Activated T-cell treated with anti-CD3 and anti-CD28 coated beads for 48 hours (primary cell): ENCODE measurements at regions not wholly inside any gene's neighbourhood (a gene's known extent, or its start where the extent isn't known, plus 50 kb on each side); places are given as distances from the start of the nearest gene placed in this dataset.

ENCODE experiments used
- DNase-seq: peaks from one replicate; pipeline ENCODE4 v3.0.0-alpha.2; 2020; ENCODE audit warnings: low read depth

DNA sequence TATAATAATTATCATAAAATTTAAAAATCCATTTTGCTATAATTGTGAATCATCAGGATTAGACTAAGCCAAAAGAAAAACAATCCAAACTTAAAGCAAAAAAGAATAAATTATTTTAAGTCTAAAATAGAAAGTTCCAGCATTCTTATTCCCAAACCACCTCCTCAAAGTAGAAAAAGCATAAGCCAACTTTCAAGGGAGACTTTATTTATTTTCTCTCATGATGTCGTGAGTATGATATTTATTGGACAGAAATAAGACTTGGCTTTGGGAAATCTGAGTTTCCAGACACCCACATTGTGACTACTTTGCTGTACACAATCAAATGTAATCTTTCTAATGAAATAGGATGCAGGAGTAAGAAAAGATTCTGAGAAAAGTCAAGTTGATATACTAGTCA is 372.1 kb downstream of the MTRR start:
- DNase-seq = no peak

DNA sequence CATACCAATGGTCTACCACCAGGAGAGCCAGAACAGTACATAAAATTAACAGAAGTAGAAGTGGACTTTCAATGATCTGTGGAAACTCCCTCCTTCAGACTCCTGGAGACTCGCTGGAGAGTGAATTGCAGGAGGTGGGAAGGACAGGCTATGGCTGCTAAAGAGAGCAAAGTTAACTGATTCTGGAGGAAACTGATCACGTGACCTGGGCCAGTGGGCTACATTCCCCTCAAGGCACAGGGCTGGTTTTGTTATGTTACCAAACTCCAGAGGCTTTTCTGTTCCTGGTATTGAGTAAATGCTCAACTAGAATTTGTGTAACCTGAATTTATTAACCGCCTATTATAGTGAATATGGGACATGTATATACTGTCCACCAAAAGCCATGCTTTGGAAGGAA is 372.6 kb downstream of the MTRR start:
- DNase-seq = no peak

DNA sequence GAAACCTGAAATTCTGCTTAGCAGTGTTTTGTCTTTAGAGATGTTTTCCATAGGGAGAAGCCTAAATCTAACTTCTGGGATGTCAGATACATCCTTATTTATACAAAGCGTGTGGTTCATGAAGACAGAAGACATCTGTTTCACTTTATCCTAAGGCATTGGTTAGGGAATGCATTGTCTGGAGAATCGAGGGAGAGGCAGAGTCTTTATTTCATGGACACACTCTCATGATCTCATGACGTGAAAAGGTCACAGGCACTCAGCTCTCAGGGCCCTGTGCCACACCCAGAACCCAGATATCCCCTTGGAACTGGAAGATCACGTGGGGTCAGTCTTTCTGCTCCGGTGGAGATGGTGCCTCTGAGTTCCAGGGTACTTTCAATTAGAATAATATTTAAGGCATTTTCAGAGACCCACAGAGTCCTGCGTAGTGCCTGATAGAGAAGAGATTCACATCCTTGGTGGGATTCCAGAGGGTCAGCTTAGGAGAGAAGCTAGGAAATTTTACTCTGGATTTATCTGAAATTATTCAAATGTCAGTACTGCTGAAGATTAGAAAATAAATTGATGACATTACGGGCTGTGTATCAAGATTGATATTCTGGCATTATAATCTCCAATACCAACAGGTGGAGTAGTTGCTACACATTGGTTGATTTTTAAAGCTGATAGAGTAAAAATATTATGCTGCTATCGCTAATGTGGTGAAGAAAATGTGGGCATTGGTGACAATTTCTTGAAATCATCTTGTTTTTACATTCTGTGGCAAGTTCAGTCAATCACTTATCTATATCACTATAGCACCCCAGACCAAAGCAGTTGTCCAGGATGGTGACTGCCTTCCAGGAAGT is 378.3 kb downstream of the MTRR start:
- no peak for DNase-seq

DNA sequence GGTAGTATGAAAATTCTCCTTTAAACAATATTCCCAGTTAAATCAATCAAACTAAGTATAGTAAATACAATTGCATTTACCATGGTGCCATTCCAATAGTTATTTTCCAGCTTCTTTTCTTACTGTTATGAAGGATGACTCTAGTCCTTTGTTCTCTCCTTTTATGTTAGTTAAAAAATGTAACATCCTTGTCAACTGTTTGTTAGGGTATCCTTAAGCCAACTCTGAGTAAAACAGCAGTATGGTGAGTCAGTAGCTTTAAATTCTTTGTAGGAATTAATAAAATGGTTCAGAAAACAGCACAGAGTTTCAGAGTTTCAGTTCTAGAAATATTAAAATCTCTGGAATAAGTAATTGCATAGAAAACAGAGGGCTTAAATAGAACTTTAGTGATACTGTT is 384.4 kb downstream of the MTRR start:
- no peak for DNase-seq

DNA sequence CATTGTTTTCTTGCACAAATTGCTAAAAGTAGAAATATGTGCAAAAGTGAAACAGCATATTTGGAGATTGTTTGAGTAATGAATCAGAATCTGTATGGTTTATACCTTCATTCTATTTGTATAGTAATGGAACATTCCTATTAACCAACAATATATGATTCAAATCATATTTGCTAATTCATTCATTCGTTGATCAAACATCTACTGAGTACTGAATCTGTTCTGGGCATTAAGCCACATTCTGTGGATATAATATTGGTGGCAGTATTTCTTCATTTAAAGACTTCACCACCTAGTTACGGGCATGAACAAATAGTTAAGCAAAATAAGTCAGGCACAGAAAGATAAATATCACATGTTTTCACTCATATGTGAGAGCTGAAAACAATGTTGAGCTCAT is 385.7 kb downstream of the MTRR start:
- DNase-seq = no peak

DNA sequence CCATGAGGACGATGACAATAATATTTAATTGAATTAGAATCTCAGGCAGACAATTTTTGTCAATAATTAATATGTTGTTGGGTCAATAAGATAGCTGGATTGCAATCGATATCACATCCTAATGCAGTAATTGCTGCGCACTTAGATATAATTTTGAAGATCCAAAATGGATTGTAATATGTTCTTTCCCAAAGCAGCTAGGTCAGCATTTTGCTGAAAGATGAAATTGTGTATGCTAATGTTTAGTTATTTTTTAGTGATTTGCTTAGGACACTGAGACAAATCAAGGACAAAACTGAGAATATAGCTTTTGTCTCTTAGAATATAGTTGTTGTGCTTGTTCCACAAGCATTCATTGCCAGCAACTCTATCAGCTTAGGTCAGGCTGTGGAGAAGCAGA is 389.9 kb downstream of the MTRR start:
- no peak for DNase-seq

DNA sequence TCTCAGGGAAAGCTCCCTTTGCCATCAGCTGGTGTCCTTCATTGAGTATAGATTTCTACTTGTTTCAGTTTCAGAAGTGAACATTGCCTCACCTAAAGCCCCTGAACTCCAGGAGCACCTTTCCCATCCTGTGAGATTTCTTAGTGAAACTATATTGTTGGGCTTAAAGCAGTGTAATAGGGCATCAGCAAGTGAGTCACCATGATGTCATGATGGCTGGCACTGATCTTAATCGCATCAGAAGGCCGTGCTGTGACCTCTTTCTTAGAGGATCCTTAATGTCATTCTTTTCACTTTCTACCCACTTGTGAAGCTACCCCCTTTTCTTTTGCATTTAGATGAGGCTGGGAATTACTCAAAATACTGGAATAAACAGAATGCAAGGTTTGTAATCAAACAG is 401.3 kb downstream of the MTRR start:
- DNase-seq = no peak

DNA sequence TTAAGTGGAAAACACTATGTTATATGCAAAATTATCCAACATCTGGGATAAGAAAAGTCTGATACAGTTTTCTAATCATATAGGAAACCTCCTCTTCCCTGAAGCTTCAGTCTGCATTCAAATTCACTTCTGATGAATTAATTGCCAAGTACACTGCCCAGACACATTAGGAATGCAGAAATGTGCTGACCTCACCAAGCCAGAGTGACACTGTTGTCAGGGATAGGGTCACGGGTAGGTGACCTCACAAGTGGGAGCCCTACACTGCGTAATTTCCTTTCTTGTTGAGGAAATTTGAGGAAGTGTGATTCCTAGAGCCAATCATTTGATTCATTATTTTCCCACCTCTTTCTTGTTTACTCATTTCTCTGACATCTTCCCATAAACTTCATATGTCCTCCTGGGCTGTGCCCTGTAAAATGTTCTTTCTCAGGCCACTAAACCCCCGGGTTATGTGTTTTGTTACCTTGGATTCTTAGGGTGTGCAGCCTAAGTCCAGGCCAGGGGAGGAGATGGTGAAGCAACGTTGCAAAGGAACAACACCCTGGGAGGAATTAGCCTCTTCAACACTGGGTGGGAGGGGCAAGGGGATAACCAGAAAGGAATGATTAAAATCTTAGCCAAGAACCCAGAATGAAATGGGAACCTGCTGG is 411.9 kb downstream of the MTRR start:
- DNase-seq = no peak

DNA sequence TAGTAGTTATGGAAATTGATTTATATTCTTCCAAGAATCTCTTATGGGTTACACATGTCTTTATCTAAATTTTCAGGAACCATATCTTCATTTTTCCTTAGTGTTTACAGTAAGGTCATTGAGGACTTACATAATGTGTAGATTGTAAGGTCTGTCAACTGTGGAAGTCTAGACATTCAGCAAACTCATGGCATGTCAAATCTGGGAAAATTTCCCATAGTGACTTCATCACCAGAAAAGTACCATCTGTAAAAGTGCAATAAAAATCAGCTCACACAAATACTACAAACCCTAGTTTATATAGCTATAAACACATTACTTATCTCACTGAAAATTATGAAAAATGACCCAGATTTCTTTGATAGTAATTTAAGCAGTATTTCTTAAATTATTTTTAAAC is 419.4 kb downstream of the MTRR start:
- DNase-seq = no peak

DNA sequence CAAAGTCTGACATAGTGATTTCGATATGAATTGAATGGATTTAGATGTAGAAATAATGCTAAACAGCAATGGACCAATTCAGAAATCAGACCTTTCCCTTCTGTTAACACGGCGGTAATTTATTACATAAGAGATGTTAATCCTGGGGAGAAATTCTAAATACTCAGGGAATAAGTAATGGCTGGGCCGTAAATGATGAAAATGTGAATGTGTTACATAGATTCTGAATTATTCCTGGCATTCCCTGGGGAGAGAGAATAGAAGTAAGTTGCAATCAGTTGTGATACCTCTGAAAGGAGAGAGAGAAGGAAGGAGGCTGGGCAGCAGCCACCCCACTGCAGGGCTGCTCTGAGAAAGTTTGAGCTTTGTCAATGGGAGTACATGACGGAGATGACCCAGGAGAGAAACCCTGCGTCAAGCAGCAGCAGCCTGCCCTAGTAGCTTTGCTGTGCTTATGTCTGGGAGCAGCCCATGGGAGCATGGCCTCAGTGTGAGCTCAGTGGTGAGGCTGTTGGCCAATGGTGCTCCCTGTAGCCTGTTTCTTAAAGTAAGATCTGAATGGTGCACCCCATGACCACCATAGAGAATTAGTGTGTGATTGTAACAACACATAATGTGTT is 420.1 kb downstream of the MTRR start:
- no peak for DNase-seq

DNA sequence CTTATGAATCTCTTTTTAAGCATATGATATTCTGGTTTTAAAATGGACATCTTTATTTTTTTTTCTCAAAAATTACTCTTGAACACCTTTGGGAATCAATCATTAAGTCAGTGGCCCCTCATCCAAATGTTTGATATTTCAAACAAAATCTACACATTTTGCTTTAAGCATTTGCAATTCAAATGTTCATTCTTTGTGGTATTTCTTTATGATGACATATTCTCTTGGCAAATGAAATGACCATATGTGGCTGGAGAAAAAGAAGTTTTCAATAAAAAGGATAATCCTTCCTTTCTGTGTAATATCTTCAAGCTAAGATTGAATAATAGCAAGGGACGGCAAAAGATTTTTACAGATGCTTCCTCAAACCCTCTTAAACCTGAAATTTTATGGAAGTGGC is 420.8 kb downstream of the MTRR start:
- DNase-seq = no peak

DNA sequence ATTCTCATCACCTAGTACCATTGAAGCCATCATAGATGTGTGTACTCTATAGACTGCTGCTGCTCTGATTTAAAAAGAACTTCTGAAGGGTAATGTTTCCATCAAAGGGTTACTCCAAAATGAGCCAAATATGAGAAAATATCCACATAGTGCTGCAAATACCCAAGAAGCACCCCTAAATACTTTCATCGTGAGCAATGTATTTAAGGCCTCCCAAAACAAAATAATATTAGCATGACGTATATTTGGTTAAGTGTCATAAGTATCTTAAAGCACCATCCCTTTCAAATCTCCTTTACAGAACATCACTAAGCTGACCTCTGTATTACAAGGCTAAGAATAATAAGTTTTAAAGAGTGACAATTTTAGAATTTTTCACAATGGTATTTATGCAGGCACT is 421.8 kb downstream of the MTRR start:
- no peak for DNase-seq

DNA sequence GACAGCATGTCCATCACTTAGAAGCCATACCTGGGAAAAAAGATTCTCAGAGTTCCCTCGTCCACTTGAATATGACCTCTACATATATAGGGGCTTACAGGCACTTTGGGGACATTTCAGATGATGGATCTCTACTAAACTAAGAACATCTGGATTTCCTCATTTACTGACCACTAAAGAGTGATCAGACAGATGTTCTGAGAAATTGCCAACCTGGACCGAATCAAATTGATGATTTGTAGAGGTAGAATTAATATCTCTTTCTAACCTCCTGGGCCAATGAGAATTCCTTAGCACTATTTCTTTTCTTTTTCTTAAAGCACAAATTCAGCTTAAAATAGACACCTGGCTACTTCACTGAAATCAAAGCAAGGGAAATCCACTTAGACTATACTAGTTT is 422.7 kb downstream of the MTRR start:
- no peak for DNase-seq

DNA sequence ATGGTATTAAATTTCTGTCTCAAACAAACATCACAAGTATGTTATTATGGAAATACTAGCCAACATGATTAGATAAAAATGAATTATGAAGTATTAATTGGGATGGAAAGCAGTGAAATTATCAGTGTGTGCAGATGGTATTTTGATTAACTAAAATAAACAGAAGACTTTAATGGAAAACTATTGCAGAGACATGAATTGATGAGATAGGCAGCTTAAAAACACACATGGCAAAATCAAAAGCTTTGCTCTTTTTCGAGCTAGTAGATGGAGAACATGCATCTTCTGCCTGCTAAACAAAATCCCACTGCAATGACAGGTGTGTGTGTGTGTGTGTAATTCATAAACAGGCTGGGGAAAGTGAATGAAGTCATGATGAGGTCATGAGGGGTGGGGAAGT is 426.2 kb downstream of the MTRR start:
- DNase-seq = no peak

DNA sequence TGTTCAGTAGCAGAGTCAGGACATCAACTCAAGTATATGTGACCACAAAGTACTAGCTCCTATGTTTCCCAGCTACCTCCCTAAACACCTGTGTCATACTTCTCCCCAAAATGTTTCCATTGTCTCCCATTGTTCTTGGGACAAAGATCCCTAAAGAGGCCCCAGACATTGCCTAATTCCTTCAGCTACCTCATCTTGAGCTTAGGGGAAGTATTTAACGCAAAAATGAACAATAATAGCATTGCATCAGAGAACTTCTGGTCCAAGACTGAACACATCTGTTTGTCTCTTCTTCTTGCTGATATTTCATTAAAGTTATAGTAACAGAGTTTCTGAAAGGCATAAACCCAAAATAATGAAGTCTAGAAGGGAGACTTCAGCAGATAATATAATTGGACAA is 430.8 kb downstream of the MTRR start:
- no peak for DNase-seq

DNA sequence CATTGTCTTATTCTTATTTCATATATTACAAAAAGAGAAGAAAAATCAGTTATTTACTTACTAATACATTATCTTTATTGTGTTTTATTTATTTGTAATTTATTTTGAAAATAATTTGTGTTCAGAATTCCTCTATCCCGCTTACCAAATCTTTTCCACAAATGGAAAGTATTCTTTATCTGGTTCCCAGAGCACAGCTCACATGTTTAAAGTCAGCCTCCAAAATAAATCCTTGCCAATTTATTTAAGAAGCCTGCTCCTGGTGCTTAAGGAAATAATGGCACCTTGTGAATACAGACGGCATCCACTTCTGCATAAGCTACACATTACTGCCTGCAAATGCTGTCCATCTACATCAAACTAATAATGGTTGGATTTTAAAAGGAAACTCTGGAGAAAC is 435.4 kb downstream of the MTRR start:
- no peak for DNase-seq

DNA sequence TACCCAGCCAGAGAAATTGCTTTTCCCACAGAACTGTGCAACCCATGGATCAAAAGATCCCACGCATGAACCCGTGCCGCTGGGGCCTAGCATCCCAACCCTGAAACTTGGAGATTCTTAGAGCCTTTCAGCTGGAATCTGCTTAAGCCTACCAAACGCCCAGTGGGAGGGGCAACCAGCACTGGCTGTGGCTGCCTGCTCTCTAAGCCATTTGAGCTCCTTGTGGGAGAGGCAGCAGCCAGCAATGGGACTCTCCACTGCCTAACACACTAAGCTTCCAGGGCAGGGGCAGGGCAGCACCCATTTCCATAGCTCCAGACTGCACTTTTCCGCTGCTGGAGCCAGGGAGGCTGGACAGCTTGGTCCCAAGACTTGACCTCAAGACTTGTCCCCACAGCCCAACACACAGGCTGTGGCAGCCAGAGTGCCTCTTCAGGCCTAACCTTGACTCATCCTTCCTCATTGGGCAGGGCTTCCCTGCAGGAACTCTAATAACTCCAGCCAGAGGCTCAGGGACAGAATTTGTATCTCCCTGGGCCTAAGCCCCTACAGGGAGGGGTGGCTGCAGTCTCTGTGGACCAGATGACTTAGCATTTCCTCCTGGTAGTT is 437.4 kb downstream of the MTRR start:
- DNase-seq = no peak

DNA sequence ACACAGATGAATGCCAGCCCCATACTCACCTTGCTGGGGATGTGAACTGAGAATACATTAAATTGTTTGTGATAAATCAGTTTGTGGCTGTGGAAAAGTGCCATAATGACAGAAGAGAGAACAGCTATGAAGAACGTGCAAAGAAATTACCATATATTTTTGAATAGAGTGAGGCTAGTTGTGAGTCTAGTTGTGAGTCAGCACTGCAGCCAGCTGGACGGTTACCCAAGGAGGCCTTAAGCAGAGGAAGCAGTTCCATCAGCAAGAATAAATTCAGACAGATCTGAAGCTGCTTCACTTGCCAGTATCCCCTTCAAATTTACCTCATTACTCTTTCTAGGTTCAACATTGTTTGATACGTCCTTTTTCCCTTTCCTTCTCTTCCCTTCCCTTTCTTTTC is 446.0 kb downstream of the MTRR start:
- DNase-seq = no peak

DNA sequence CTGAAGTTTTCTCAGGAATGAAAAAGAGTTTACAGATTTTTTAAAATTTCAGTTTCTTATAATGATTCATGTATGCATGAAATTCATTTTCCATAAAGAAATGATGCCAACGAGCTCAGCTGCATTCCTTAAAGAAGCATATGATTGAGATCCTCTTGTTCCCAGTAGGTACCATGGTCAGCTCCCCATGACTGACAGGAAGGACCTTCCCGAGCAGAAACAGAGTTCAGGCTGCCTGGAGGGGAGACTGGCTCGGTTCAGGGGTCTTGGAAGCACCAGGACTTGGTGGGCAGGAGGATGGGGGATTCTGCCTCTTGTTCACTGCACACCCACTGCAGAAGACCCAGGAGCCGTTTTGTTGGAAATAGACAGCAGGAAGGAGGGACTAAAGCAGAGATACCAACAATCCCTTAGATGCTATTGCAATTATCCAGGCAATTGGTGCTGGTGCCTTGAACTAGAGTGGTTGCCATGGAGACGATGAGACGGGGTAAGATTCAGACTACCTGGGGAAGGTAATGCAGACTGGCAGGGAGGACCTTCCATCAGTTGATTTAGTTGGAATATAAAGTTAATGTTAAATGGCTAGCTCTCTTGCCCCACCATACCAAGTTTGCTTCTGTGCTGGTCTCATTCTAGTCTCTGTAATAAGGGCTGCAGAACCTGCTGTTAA is 447.8 kb downstream of the MTRR start:
- DNase-seq = no peak

DNA sequence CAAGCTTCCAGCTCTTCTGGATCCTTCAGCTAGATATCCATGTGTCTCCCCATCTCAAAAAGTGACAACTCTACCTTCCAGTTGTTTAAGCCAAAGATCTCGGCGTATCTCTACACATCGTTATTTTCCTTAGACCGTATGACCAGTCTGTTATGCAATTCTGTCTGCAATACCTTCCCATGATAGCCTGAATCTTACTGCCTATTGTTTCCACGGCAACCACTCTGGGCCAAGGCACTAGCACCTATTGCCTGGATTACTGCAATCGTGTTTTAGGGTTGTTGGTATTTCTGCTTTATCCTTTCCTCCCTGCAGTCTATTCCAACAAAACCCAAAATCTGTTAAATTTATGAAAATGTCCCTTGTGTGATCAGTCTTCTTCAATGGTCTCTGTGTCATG is 448.4 kb downstream of the MTRR start:
- no peak for DNase-seq

DNA sequence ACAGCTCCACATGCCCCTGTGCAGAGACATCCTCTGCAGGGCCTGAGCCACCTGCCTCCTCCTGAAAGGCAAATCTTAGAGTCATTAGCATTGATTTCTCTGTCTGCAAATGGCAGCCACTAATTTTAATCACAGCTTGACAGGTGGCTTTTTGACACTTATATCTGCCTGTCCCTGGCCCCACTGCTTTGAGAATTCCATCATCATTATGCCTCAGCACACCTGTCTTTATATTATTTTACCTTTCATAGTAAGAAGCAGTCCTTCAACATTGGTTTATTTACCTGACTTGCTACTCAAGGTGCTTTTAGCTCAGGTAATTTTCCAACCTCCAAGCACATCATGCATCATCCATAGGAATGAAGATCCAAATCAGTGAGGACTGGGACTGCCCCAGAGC is 451.3 kb downstream of the MTRR start:
- DNase-seq = no peak

DNA sequence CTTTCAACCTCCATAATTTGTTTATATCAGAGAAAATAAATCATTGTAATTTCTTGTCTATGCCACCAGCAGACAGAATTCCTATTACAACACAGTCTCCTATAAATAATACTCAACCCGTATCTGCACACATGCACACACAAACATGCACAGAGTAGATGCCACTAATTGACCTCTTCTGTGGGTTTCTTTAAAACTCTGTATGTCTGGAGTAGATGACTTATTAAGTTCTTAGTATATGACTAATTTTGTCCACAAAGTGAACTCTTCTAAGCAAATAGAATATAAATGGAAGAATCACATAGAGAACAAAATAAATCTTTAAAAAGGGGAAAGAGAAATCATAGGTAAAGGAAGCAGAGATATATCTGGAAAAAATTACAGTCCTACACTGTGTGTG is 452.3 kb downstream of the MTRR start:
- DNase-seq = no peak

DNA sequence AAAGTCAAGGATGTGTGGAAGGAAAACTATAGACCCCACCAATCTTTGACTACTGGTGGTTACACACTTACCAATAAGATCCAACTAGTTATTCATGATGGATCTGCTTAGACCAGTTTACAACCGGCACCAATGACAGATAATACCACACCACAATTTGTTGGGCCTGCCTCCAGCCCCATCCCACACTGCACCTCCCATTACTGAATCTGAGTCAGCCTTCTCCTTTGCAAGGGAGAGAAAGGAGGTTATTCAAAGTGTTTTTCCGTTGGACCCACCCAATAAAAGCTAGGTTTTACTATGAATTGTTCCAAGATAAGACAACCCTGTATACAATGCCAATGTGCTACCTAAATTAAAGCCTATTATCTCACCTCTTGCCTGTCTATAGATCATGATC is 453.5 kb downstream of the MTRR start:
- no peak for DNase-seq
